PC-9 (cell line): ENCODE measurements at regions not wholly inside any gene's neighbourhood (a gene's known extent, or its start where the extent isn't known, plus 50 kb on each side); places are given as distances from the start of the nearest gene placed in this dataset.

ENCODE experiments used
- BruUV-seq: library from RNA; stranded (reverse); fragments of 400-500 nt; replicated peaks from 2 replicates; lab custom pipeline; 2021; lab: Mats Ljungman, UMichigan
- CTCF ChIA-PET: fragments of 300-600 bp; sonication (Branson Sonifier 250); formaldehyde crosslinking; loops from one replicate; lab custom pipeline; 2022; ENCODE audit warnings: antibody characterized with exemption; lab: Charles Lee
- POLR2A ChIA-PET: fragments of 300-600 bp; sonication (Branson Sonifier 250); formaldehyde crosslinking; loops from one replicate; lab custom pipeline; 2022; ENCODE audit warnings: antibody characterized with exemption; ENCODE audit not compliant: unreplicated experiment; lab: Charles Lee
- DNase-seq, 2 experiments: peaks; one replicate each; pipeline versions ENCODE4 v3.0.0 to v3.0.0-alpha.2; 2015 to 2022; ENCODE audit warnings: mixed read lengths in 1 of 2
- H2AFZ ChIP-seq: fragments of 200-600 bp; sonication (generic); 2 replicates; pipeline ENCODE4 v1.8.1; 2017; ENCODE audit warnings: antibody characterized with exemption
- H3F3A ChIP-seq: fragments of 200-600 bp; sonication (generic); 2 replicates; pipeline ENCODE4 v1.8.1; 2017; ENCODE audit warnings: antibody characterized with exemption, mild to moderate bottlenecking, low read depth; ENCODE audit not compliant: insufficient read depth
- H3K27ac ChIP-seq: fragments of 200-600 bp; sonication (generic); 2 replicates; pipeline ENCODE4 v1.6.1; 2016; ENCODE audit warnings: mixed run types
- H3K27me3 ChIP-seq: fragments of 200-600 bp; sonication (generic); 2 replicates; pipeline ENCODE4 v1.6.1; 2016; ENCODE audit warnings: low read depth, mixed run types; ENCODE audit not compliant: insufficient read depth
- H3K36me3 ChIP-seq: fragments of 200-600 bp; sonication (generic); 2 replicates; pipeline ENCODE4 v1.6.1; 2016; ENCODE audit warnings: low read depth, mixed run types
- H3K4me1 ChIP-seq: fragments of 200-600 bp; sonication (generic); replicated peaks from 2 replicates; pipeline ENCODE4 v1.6.1; 2016; ENCODE audit warnings: mixed run types; ENCODE audit not compliant: insufficient read depth
- H3K4me2 ChIP-seq: fragments of 200-600 bp; sonication (generic); 2 replicates; pipeline ENCODE4 v1.6.1; 2017; ENCODE audit warnings: mixed run types
- H3K4me3 ChIP-seq: fragments of 200-600 bp; sonication (generic); 2 replicates; pipeline ENCODE4 v1.6.1; 2016; ENCODE audit warnings: mixed run types
- H3K79me2 ChIP-seq: fragments of 200-600 bp; sonication (generic); 2 replicates; pipeline ENCODE4 v1.6.1; 2017; ENCODE audit warnings: low read depth, mixed run types
- H3K9me2 ChIP-seq: fragments of 200-600 bp; sonication (generic); 2 replicates; pipeline ENCODE4 v1.8.1; 2017; ENCODE audit warnings: mild to moderate bottlenecking; ENCODE audit not compliant: insufficient read depth
- H3K9me3 ChIP-seq: fragments of 200-600 bp; sonication (generic); 2 replicates; pipeline ENCODE4 v1.8.1; 2016; ENCODE audit warnings: low read depth; ENCODE audit not compliant: insufficient read depth
- H4K20me1 ChIP-seq: fragments of 200-600 bp; sonication (generic); 2 replicates; pipeline ENCODE4 v1.8.1; 2017; ENCODE audit not compliant: insufficient read depth
- EZH2 ChIP-seq: fragments of 200-600 bp; sonication (generic); IDR thresholded peaks from 2 replicates; pipeline ENCODE4 v1.8.0; 2017; ENCODE audit warnings: antibody characterized with exemption, low read depth
- intact Hi-C: fragments of 100-400 bp; cut with micrococcal nuclease; formaldehyde crosslinking; loops from one replicate; pipeline ENCODE4 v1.10.0; 2022; ENCODE audit not compliant: unreplicated experiment
- TF ChIP-seq, protein P1 (sequence below): fragments of 200-600 bp; sonication (generic); conservative IDR thresholded peaks from 2 replicates; pipeline ENCODE4 v1.6.1; 2017; ENCODE audit warnings: mixed run types, antibody characterized with exemption, mild to moderate bottlenecking, moderate library complexity

DNA sequence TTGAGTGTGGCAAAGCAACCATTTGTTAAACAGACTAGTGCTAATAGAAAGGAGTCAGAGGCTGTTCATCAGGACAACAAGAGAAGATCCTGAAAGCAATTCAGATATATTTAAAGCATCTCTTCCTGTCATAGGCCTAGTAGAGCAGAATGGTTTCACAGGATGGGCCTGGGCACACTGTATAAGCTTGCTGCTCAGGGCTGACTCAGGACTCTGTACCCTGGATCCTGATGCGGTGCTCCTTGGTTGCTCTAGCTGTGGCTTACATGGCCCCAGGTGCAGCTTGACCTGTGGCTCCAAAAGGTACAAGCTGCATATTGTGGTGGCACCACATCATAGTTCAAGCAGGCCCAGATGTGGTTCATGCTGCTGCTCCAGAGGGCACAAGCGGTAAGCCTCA is 313.4 kb downstream of the ETNK1 start:
- Histone ChIP-seq H3K4me1 (no peaks in the 10 kb centered on the region), H3K9me2 (0 out of 2 replicates have a peak, but pooled peaks cover 4% of the 10 kb centered on the region), H3K27me3 (peaks cover 27% of the 10 kb centered on the region), H3K36me3 (no peaks in the 10 kb centered on the region), H3K79me2 (no peaks in the 10 kb centered on the region), H3K9me3 (no peaks in the 10 kb centered on the region), H4K20me1 (no peaks in the 10 kb centered on the region), H3K27ac (no peak overlapping the region), H3K4me2 (no peak overlapping the region), H3K4me3 (no peak overlapping the region), H2AFZ (no peak overlapping the region), H3F3A (no peaks in the 10 kb centered on the region)
- intact Hi-C loops, result no loop called here
- ChIA-PET CTCF (no interaction called here), POLR2A (no interaction called here)
- no peak for TF ChIP-seq EZH2
- TF ChIP-seq, protein P1, sequence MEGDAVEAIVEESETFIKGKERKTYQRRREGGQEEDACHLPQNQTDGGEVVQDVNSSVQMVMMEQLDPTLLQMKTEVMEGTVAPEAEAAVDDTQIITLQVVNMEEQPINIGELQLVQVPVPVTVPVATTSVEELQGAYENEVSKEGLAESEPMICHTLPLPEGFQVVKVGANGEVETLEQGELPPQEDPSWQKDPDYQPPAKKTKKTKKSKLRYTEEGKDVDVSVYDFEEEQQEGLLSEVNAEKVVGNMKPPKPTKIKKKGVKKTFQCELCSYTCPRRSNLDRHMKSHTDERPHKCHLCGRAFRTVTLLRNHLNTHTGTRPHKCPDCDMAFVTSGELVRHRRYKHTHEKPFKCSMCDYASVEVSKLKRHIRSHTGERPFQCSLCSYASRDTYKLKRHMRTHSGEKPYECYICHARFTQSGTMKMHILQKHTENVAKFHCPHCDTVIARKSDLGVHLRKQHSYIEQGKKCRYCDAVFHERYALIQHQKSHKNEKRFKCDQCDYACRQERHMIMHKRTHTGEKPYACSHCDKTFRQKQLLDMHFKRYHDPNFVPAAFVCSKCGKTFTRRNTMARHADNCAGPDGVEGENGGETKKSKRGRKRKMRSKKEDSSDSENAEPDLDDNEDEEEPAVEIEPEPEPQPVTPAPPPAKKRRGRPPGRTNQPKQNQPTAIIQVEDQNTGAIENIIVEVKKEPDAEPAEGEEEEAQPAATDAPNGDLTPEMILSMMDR, result no peak
- BruUV-seq, result no TSS peak
- DNase-seq, result no peak

DNA sequence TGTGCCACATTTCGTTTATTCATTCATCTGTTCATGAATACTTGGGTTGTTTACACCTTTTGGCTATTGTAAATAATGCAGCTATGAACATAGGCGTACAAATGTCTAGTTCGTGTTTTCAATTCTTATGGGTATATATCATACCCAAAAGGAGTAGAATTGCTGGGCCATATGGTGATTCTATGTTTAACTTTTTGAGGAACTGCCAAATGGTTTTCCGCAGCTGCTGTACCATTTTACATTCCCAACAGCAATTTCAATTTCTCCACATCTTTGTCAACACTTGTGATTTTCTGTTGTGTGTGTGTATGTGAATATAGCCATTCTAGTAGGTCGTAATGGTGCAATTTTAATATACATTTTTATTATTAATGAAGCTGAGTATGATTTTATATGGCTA is 326.2 kb downstream of the ETNK1 start:
- H3K4me2 ChIP-seq, result no peak overlapping the region
- ChIA-PET CTCF (no interaction called here), POLR2A (no interaction called here)
- no peak overlapping the region for H3K27ac ChIP-seq
- H3K79me2 ChIP-seq, result no peaks in the 10 kb centered on the region
- no peak for DNase-seq
- H3F3A ChIP-seq, result no peaks in the 10 kb centered on the region
- H3K9me2 ChIP-seq, result no peaks in the 10 kb centered on the region
- H4K20me1 ChIP-seq, result no peaks in the 10 kb centered on the region
- BruUV-seq, result no TSS peak
- H3K36me3 ChIP-seq, result no peaks in the 10 kb centered on the region
- TF ChIP-seq, protein P1, result no peak
- TF ChIP-seq EZH2, result no peak
- H3K4me3 ChIP-seq, result no peak overlapping the region
- no peaks in the 10 kb centered on the region for H3K4me1 ChIP-seq
- no peaks in the 10 kb centered on the region for H3K9me3 ChIP-seq
- H2AFZ ChIP-seq, result no peak overlapping the region
- H3K27me3 ChIP-seq, result peaks cover 6% of the 10 kb centered on the region; the same call in 1 of the 2 replicates
- intact Hi-C loops, result no loop called here

GRCh38 chr12:22956690-22957089 is 331.7 kb downstream of the ETNK1 start:
- Histone ChIP-seq H3K9me2 (no peaks in the 10 kb centered on the region), H3K4me1 (no peaks in the 10 kb centered on the region), H3K27me3 (peaks cover 2% of the 10 kb centered on the region), H3K79me2 (no peaks in the 10 kb centered on the region), H3K27ac (no peak overlapping the region), H3K9me3 (no peaks in the 10 kb centered on the region), H3K36me3 (no peaks in the 10 kb centered on the region), H3F3A (no peaks in the 10 kb centered on the region), H2AFZ (no peak overlapping the region), H4K20me1 (no peaks in the 10 kb centered on the region), H3K4me2 (no peak overlapping the region), H3K4me3 (no peak overlapping the region)
- DNase-seq, result no peak
- no peak for TF ChIP-seq EZH2
- TF ChIP-seq, protein P1, result no peak
- CTCF ChIA-PET, result no interaction called here
- no TSS peak for BruUV-seq
- intact Hi-C loops, result no loop called here
- POLR2A ChIA-PET, result no interaction called here
